Suprapubic skin (tissue), 4 donors: ENCODE measurements at regions not wholly inside any gene's neighbourhood (a gene's known extent, or its start where the extent isn't known, plus 50 kb on each side); places are given as distances from the start of the nearest gene placed in this dataset.

Source experiments
- EP300 ChIP-seq: sonication (generic); formaldehyde crosslinking; IDR thresholded peaks from one replicate; pipeline ENCODE4 v1.6.1; 2017; ENCODE audit warnings: antibody characterized with exemption
- POLR2A ChIP-seq, 2 donors: fragments of 450-650 bp; IDR thresholded peaks; one replicate each; pipeline ENCODE4 v1.6.1; 2017; ENCODE audit warnings: antibody characterized with exemption in 2 of 2, mild to moderate bottlenecking in 2 of 2, moderate library complexity in 2 of 2
- POLR2AphosphoS5 ChIP-seq, 3 donors: sonication (generic); formaldehyde crosslinking; IDR thresholded peaks; one replicate each; pipeline ENCODE4 v1.6.1; 2017; ENCODE audit warnings: antibody characterized with exemption in 3 of 3
- TF ChIP-seq, protein P1 (sequence below), 2 donors: fragments of 200-600 bp in 1 of 2; fragments of 450-650 bp in 1 of 2; sonication (generic) in 1 of 2; IDR thresholded peaks; one replicate each; pipeline ENCODE4 v1.5.1; 2016 to 2019; ENCODE audit warnings: antibody characterized with exemption in 2 of 2, mild to moderate bottlenecking in 1 of 2, moderate library complexity in 1 of 2

DNA sequence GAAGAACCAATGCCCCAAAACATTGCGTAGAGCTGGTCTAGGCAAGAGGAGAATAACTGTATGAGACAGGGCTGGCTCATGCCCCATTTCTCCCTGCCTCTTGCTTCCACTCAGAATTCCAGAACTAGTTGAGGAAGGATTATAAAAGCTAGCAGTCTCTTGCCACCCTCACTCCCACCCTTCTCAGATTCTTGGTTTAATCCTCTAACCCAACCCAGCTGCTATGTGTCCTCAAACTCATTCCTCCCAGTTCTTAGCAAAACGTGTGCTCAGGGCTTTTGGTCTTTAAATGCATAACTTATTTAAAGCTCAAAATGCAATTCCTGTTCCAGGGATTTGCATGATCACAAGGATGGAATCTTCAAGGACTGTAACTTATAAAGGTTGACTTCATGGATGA lies 466.3 kb downstream of the COG6 start:
- TF ChIP-seq, protein P1, sequence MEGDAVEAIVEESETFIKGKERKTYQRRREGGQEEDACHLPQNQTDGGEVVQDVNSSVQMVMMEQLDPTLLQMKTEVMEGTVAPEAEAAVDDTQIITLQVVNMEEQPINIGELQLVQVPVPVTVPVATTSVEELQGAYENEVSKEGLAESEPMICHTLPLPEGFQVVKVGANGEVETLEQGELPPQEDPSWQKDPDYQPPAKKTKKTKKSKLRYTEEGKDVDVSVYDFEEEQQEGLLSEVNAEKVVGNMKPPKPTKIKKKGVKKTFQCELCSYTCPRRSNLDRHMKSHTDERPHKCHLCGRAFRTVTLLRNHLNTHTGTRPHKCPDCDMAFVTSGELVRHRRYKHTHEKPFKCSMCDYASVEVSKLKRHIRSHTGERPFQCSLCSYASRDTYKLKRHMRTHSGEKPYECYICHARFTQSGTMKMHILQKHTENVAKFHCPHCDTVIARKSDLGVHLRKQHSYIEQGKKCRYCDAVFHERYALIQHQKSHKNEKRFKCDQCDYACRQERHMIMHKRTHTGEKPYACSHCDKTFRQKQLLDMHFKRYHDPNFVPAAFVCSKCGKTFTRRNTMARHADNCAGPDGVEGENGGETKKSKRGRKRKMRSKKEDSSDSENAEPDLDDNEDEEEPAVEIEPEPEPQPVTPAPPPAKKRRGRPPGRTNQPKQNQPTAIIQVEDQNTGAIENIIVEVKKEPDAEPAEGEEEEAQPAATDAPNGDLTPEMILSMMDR (IDR thresholded peaks at IDR 0.05), result no peak
- TF ChIP-seq EP300 (no peak), POLR2AphosphoS5 (IDR thresholded peaks at IDR 0.05) (no peak), POLR2A (IDR thresholded peaks at IDR 0.05) (no peak)
